Nephron progenitor cell (in vitro differentiated cells): ENCODE measurements at regions not wholly inside any gene's neighbourhood (a gene's known extent, or its start where the extent isn't known, plus 50 kb on each side); places are given as distances from the start of the nearest gene placed in this dataset.
"Not testable (repeated sequence)": the region's sequence is repeated elsewhere in the genome, so short reads cannot be mapped to it uniquely, and the experiment has no call there.

Experiments
- DNase-seq: peaks from one replicate; pipeline ENCODE4 v3.0.0; 2021
- H3K27ac Mint-ChIP-seq: 2 replicates; pipeline ENCODE4 v1.8.0; 2021; ENCODE audit warnings: mild to moderate bottlenecking, moderate library complexity, mixed read lengths
- H3K27me3 Mint-ChIP-seq: 2 replicates; pipeline ENCODE4 v1.8.0; 2021; ENCODE audit warnings: mild to moderate bottlenecking, low read depth, mixed read lengths; ENCODE audit not compliant: poor library complexity
- H3K36me3 Mint-ChIP-seq: 2 replicates; pipeline ENCODE4 v1.8.0; 2021; ENCODE audit warnings: low read depth, mixed read lengths
- H3K4me1 Mint-ChIP-seq: 2 replicates; pipeline ENCODE4 v1.8.0; 2021; ENCODE audit warnings: mixed read lengths
- H3K4me3 Mint-ChIP-seq: 2 replicates; pipeline ENCODE4 v1.8.0; 2021; ENCODE audit warnings: mild to moderate bottlenecking, moderate library complexity, mixed read lengths
- H3K9me3 Mint-ChIP-seq: 2 replicates; pipeline ENCODE4 v1.8.0; 2021; ENCODE audit warnings: mild to moderate bottlenecking, moderate library complexity, mixed read lengths
- TF ChIP-seq, protein P1 (sequence below): fragments of 200-600 bp; sonication (generic); IDR thresholded peaks from 2 replicates; pipeline ENCODE4 v1.5.0; 2021; ENCODE audit warnings: antibody characterized with exemption

DNA sequence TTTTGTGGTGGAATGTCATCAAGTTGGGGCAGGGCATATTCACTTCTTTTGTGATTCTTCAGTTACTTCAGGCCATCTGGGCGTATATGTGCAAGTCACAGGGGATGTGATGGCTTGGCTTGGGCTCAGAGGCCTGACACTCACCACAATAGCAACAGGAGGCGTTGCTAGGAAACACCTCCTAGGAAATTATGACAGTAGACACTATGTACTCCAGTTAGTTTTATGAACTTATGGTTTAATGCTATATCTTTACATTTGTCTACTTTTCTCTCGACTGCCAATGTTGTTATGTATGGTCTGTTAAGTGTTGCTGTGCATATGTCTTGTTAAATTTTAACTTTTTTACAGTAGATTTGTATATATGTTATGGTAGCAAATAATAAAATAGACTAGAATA is 788.7 kb upstream of the GOT2 start:
- DNase-seq, result no peak
- no peak overlapping the region for H3K4me3 Mint-ChIP-seq
- no peaks in the 10 kb centered on the region for H3K4me1 Mint-ChIP-seq
- H3K27ac Mint-ChIP-seq, result no peak overlapping the region
- H3K27me3 Mint-ChIP-seq, result peaks cover 2% of the 10 kb centered on the region
- H3K36me3 Mint-ChIP-seq, result no peaks in the 10 kb centered on the region
- H3K9me3 Mint-ChIP-seq, result no peaks in the 10 kb centered on the region
- TF ChIP-seq, protein P1, sequence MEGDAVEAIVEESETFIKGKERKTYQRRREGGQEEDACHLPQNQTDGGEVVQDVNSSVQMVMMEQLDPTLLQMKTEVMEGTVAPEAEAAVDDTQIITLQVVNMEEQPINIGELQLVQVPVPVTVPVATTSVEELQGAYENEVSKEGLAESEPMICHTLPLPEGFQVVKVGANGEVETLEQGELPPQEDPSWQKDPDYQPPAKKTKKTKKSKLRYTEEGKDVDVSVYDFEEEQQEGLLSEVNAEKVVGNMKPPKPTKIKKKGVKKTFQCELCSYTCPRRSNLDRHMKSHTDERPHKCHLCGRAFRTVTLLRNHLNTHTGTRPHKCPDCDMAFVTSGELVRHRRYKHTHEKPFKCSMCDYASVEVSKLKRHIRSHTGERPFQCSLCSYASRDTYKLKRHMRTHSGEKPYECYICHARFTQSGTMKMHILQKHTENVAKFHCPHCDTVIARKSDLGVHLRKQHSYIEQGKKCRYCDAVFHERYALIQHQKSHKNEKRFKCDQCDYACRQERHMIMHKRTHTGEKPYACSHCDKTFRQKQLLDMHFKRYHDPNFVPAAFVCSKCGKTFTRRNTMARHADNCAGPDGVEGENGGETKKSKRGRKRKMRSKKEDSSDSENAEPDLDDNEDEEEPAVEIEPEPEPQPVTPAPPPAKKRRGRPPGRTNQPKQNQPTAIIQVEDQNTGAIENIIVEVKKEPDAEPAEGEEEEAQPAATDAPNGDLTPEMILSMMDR, result no peak

DNA sequence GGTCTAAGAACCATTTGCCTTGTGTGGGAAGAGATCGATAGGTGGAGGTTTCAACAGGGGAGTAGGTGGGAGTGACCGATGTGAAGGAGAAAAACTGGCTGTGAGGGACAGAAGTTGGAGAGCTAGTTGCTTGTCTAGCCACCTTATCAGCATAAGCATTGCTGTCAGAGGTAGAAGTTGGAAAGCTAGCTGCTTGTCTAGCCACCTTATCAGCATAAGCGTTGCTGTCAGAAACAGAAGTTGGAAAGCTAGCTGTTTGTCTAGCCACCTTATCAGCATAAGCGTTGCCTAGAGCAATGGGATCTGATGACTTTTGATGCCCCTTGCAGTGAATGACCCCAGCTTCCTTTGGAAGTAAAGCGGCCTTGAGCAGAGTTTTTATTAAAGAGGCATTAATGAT is 784.6 kb upstream of the GOT2 start:
- H3K36me3 Mint-ChIP-seq, H3K27me3 Mint-ChIP-seq, H3K27ac Mint-ChIP-seq, DNase-seq, H3K4me1 Mint-ChIP-seq, H3K9me3 Mint-ChIP-seq, H3K4me3 Mint-ChIP-seq: not testable (repeated sequence)

DNA sequence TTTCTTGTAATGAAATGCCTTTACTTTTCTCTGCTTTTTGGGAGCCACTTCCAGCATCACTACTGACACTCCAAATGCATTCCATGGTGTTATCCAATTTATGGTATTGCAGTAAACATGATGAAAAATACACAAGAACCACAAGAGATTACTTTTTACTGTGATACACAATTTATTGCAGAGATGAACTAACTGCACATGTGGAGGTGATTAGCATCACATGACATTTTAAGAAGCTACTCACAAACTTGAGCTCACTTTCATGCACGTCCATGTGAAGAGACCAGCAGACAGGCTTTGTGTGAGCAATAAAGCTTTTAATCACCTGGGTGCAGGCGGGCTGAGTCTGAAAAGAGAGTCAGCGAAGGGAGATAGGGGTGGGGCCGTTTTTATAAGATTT is 780.5 kb upstream of the GOT2 start:
- Mint-ChIP-seq H3K4me3 (no peak overlapping the region), H3K36me3 (no peaks in the 10 kb centered on the region), H3K4me1 (no peaks in the 10 kb centered on the region), H3K27me3 (peaks cover 3% of the 10 kb centered on the region), H3K9me3 (peaks cover 14% of the 10 kb centered on the region), H3K27ac (no peak overlapping the region)
- TF ChIP-seq, protein P1, result no peak
- no peak for DNase-seq

DNA sequence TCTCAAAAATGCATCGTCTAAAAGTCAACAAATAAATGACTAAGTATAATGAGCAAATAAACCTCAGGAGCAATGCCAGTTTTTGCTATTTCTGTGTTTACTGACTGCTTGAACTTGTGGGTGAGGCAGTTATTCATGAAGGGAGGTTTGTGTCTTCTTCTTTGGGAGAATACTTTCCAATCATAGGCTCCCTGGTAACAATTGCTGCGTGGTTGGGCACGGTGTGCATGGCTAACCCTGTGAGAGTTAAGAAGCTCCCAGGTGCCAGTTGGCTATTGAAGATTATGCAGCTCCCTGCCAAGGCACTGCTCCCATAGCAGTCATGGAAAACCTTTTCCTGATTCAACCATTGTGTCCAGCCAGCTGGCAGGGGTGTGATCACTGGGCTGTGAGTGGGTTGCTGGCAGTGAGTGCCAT is 775.9 kb upstream of the GOT2 start:
- no peaks in the 10 kb centered on the region for H3K4me1 Mint-ChIP-seq

DNA sequence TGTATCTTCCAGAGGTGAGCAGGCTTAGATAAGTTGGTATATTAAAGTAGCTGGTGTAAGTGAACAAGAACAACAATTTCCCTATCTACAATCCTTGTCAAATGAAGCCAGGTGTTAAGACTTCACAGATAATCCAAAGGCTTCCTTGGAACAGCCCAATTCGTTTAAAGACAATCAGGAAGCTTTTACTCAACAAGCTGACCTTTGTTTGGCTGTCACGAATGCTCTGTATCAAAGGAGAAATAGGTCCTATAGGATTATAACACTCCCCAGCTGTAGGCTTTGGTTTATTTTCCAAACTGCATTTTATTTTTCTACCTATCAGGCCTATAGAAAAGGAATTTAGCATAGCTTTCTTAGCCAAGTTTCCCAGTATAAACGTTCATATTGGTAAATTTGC is 766.5 kb upstream of the GOT2 start:
- DNase-seq, result no peak
- Mint-ChIP-seq H3K27me3 (no peaks in the 10 kb centered on the region), H3K4me3 (no peak overlapping the region), H3K27ac (no peak overlapping the region), H3K36me3 (no peaks in the 10 kb centered on the region), H3K4me1 (peaks cover 11% of the 10 kb centered on the region), H3K9me3 (peaks cover 3% of the 10 kb centered on the region)
- TF ChIP-seq, protein P1, result no peak

More for the DNA sequence above, 775.9 kb upstream of the GOT2 start:
- no peaks in the 10 kb centered on the region for H3K27me3 Mint-ChIP-seq
- DNase-seq, result no peak
- H3K9me3 Mint-ChIP-seq, result peaks cover 14% of the 10 kb centered on the region
- no peak overlapping the region for H3K27ac Mint-ChIP-seq
- TF ChIP-seq, protein P1, result no peak
- H3K36me3 Mint-ChIP-seq, result no peaks in the 10 kb centered on the region
- H3K4me3 Mint-ChIP-seq, result no peak overlapping the region

DNA sequence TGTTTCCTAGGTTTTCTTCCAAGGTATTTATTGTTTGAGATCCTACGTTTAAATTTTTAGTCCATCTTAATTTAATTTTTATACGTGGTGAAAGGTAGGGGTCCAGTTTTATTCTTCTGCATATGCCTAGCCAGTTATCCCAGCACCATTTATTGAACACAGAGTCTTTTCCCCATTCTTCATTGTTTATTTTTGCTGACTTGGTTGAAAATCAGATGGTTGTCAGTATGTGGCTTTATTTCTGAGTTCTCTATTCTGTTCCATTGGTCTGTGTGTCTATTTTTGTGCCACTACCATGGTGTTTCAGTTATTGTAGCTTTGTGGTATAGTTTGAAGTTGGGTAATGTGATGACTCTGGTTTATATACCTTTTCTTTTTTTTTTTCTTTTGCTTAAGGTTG is 753.0 kb upstream of the GOT2 start:
- Mint-ChIP-seq H3K4me3 (no peak overlapping the region), H3K9me3 (no peaks in the 10 kb centered on the region), H3K4me1 (peaks cover 10% of the 10 kb centered on the region), H3K36me3 (no peaks in the 10 kb centered on the region), H3K27ac (no peak overlapping the region), H3K27me3 (no peaks in the 10 kb centered on the region)
- TF ChIP-seq, protein P1, result no peak
- no peak for DNase-seq
